GM18517 (cell line): ENCODE measurements at regions not wholly inside any gene's neighbourhood (a gene's known extent, or its start where the extent isn't known, plus 50 kb on each side); places are given as distances from the start of the nearest gene placed in this dataset.
A peak's percentile ranks its signal among the peaks of the same experiment; 100 is the strongest.
"Not testable (repeated sequence)": the region's sequence is repeated elsewhere in the genome, so short reads cannot be mapped to it uniquely, and the experiment has no call there.

Experiments used
- ATAC-seq: cut with Tn5 transposase; IDR thresholded peaks from one replicate; pipeline ENCODE4 v1.9.1; 2021; ENCODE audit warnings: mild to moderate bottlenecking, moderate library complexity; ENCODE audit not compliant: unreplicated experiment

- ATAC-seq: not testable (repeated sequence)
Measured at GRCh38 chr17:45585794-45586650, 95.5 kb upstream of the PLEKHM1 start.

DNA sequence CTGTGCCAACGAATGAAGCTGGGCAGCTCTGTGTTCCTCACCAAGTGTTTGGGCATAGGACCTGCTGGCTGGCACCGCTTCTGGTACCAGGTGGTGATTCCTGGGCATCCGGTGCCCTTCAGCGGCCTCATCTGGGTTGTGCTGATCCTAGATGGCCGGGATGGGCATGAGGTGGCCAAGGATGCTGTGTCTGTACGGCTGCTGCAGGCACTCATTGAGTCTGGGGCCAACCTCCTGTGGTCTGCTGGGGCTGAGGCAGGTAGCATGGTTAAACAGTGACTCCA lies 96.1 kb upstream of the PLEKHM1 start:
- not testable (repeated sequence) for ATAC-seq

DNA sequence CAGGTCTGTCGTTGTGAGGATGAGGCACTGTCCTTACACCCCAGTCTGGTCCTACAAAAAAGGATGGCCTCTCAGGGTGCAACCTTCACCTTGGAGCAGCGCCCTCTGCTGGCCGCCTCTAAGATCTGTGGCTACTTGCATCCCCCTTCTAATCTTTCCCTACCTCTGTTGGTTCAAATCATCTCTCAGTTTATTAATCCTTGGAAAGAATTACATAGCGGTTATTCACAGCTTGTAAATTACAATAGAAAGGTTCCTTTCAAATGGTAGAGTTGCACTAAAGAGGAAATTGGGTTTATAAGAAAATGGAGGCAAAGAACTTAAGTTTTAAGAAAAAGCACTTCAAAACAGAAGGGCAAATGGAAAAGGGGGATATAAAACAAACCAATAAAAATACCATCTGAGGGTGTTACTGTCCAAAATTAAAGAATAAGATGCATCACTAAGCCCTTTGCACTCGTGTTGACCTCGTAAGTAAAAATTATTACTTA lies 102.0 kb upstream of the PLEKHM1 start:
- not testable (repeated sequence) for ATAC-seq

- not testable (repeated sequence) for ATAC-seq
Measured at GRCh38 chr17:45596347-45596746, 105.8 kb upstream of the PLEKHM1 start.

DNA sequence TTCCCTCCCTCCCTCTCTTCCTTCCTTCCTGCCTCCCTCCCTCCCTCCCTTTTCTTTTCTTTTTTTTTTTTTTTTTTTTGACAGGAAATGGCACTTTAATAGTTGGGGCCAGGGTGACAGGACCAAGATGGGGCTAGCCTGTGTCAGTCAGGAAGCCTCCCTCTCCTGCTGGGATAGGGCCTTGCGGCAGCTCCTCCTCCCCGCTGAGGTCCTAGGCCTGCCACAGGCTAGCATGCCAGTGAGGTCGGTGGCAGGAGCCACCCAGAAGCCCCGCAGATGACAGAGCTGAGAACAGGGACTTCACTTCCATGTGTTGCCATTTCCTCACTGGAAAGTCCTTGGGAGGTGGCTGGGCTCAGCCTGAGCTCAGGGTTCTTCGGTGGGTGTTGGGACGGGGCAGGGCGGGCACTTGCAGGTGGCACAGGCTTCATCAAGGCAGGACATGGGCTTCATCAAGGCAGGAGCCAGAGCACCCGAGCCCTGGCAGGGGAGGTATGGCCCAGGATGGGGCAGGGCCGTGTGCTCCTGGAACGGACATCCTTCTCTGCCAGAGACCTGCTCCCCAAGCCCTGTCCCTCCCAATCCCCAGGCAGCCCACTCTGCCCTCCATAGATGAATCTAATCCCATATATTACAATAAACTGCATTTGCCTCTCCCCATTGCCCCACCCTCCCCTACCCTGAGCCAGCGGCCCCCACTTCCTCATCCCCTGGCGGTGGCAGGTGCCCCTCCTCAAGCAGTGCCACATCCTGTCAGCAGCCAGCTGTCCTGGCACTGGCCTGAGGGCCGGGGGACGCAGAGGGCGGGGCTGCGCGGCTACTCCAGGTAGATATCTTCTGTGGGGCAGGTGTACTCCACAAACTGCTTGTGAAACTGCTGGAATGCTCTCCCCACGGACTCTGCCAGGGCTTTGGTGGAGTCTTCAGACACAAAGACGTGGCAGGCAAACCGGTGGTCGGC lies 109.8 kb upstream of the PLEKHM1 start:
- ATAC-seq: not testable (repeated sequence)

- ATAC-seq: not testable (repeated sequence)
Measured at GRCh38 chr17:45601013-45601412, 110.5 kb upstream of the PLEKHM1 start.

GRCh38 chr17:45601605-45602539 lies 111.4 kb upstream of the PLEKHM1 start:
- ATAC-seq: not testable (repeated sequence)

DNA sequence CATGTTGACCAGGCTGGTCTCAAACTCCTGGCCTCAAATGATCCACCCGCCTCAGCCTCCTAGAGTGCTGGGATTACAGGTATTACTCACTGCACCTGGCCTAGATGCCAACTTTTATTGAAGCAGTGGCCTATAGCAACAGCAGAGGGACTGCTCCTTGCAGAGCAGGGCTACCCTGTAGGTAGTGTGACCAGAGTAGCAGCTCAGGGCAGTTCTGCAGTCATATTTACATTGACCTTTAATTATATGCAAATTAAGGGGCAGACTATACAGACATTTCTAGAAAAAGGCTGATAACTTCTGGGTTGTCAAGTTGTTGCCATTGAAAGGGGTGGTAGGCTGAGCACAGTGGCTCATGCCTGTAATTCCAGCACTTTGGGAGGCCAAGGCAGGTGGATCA lies 115.2 kb upstream of the PLEKHM1 start:
- ATAC-seq: not testable (repeated sequence)

GRCh38 chr17:45619984-45620405 lies 129.5 kb upstream of the PLEKHM1 start:
- peak; percentile 87 for ATAC-seq

GRCh38 chr17:45620468-45620867 lies 129.9 kb upstream of the PLEKHM1 start:
- peak; percentile 22 for ATAC-seq

GRCh38 chr17:45621087-45621486 lies 130.6 kb upstream of the PLEKHM1 start:
- ATAC-seq: not testable (repeated sequence)

- ATAC-seq: not testable (repeated sequence)
Measured at GRCh38 chr17:45622295-45622694, 131.8 kb upstream of the PLEKHM1 start.

GRCh38 chr17:45628019-45628418 lies 137.5 kb upstream of the PLEKHM1 start:
- ATAC-seq: no peak

DNA sequence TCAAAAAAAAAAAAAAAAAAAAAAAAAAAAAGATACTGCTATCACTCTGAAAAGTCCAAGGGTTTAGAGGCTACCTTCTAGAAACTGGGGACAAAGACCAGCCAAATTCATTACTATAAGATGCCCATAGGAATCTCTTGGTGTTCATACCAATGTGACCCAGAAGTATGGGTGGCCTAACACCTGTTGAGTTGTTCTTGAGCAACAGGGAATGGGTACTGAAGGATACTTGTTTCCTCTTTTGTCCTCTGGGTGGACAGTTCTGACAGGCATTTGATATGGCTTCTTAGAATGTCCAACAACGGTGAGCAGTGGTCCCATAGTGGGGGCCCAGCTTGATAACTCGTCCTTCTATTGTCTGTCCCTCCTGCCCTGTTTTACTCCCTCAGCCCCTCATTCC lies 141.4 kb upstream of the PLEKHM1 start:
- ATAC-seq: no peak

DNA sequence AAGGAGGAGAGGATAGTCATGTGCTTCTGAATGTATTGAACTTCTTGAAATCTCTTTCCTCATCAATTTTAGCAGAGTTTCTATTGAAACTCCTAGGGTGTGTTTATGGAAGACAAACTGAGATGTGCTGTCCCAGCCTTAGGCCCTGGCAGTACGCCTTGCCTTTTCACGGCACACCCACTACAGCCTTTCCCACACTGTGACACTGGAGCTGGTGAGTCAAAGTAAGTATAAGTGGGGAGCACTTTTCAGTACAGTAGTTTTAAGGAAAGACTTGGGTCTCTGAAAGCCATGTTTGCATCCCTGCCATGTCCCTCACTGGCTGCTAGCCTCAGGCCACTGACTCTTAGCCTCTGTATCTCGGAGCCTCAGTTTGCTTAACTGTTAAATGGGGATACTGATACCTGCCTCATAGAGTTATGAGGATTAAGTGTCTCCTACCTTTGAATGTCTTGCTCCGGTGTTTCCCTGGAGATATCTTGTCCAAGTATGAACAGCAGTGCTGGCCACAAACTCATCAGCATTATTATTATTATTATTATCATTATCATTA lies 144.7 kb upstream of the CRHR1 start:
- no peak for ATAC-seq

DNA sequence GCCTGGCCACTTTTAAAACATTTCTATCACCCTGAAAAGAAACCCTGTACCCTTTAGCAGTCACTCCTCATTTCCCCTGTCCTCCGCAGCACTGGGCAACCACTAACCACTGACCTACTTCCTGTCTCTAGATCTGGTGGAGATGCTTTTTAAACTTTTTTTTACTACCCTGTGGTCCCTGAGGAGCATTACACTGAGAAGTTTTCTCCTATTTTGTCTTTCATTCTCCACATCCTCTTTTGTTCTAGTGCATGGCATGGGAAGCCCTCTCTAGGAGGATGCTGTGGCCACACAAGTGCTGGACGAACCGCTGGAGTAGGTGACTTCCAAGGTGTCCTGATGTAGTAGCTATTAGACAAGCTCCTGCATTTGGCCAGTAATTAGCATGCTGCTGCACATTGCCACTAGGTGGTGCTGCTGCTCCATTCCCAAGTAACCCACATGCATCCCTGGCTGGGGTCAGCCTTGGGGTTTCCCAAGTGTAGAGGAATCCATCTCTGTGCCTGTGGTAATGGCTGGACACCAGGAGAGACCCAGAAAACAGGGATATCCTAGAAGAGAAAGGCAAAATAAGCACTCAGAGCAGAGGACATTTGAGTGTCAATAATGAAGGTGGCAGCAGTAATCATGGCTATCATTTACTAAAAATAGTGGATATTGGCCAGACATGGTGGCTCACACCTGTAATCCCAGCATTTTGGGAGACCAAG lies 143.8 kb upstream of the CRHR1 start:
- no peak for ATAC-seq

DNA sequence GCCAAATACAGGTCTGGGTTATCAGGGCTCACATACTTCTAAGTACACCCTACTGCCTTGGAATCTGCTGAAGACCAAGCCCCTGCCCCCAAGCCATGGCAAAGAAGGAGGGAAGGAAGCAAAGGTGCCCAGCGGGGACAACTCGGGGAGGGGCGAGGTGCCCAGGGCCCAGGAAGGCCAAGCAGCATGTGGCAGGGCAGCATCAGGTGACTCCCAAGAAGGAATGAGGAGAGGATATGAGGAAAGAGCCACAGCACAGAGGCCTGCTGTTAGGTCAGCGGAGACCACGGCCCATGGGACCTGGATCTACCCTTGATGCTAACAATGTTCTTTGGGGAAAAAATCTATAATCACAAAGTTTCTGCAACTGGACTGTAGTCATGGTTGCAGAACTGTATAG lies 142.6 kb upstream of the CRHR1 start:
- ATAC-seq: no peak

DNA sequence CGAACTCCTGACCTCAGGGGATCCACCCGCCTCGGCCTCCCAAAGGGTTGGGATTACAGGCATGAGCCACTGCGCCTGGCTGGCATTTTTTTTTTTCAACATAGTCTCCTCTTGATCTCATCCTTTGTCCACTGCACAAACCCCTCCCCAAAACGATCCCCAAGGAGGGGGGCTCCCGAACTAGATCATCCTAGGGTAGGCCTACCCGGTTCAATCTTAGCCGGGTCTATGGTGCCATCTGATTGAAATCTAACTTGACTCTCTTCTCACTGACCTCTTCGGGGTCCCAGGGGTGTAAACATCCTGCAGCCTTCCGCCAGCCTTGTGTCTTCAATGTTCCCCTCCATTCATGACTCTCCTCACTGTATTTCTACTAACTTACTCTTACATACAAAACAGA lies 140.5 kb upstream of the CRHR1 start:
- no peak for ATAC-seq

DNA sequence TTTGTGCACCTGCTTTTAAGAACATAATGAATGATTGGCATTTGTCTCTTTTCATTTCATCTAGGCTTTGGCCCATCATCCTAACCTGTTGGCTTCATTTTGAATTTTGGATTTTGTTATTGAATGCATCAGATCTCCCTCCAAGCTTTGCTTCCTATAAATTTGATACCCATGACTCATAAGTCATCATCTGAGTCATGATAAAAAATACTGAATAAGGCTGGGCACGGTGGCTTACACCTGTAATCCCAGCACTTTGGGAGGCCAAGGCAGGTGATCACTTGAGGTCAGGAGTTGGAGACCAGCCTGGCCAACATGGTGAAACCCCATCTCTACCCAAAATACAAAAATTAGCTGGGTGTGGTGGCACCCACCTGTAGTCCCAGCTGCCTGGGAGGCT lies 139.5 kb upstream of the CRHR1 start:
- not testable (repeated sequence) for ATAC-seq

DNA sequence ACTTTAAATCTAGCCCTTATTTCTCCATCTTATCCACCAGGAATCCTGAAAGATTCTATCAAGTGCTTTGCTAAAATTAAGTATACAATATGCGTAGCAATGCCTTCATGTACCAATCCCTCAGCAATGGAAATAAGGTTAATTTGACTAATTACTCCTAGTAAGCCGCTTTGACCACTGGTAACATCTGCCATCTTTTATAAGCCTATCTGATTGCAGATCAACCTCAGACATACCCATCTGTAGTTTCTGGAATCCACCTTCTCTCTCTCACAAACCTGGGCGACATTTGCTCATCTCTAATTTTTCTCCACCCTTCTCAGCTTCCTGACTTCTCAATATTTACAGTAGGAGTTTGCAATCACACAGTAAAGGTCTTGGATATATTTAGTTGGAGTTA lies 138.8 kb upstream of the CRHR1 start:
- ATAC-seq: no peak
